SK-N-SH treated with all-trans-retinoic acid at 6 μM for 48 hours (cell line): ENCODE measurements at regions not wholly inside any gene's neighbourhood (a gene's known extent, or its start where the extent isn't known, plus 50 kb on each side); places are given as distances from the start of the nearest gene placed in this dataset.
"Not testable (repeated sequence)": the region's sequence is repeated elsewhere in the genome, so short reads cannot be mapped to it uniquely, and the experiment has no call there.

Experiments
- ATAC-seq: fragments of 200-7000 bp; cut with Tn5 transposase; 3 replicates; pipeline ENCODE4 v1.9.1; 2020; ENCODE audit warnings: mild to moderate bottlenecking, moderate library complexity

GRCh38 chr3:91348064-91348463 lies 2240.6 kb downstream of the EPHA3 start:
- not testable (repeated sequence) for ATAC-seq

GRCh38 chr3:91349072-91349471 lies 2241.7 kb downstream of the EPHA3 start:
- ATAC-seq = not testable (repeated sequence)

DNA sequence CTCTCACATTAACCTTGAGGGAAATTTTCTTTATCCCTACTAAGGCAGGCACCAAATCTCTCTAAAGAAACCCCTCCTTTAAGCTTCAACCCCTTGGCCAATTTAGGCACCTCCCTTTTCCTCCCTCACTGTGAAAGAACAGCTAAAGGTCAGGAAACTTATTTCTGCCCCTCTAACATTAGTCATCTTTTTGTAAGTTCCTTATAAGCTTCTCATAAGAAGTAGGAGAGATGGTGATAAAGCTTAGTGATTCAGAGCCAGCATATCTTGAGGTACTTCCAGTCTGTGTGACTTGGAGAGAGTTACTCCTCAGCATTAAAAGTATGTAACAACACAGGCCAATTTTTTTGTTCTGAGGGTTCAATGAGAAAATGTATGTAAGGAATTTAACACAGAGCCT lies 2244.7 kb downstream of the EPHA3 start:
- not testable (repeated sequence) for ATAC-seq

GRCh38 chr3:91359278-91359677 lies 2251.9 kb downstream of the EPHA3 start:
- ATAC-seq = not testable (repeated sequence)

DNA sequence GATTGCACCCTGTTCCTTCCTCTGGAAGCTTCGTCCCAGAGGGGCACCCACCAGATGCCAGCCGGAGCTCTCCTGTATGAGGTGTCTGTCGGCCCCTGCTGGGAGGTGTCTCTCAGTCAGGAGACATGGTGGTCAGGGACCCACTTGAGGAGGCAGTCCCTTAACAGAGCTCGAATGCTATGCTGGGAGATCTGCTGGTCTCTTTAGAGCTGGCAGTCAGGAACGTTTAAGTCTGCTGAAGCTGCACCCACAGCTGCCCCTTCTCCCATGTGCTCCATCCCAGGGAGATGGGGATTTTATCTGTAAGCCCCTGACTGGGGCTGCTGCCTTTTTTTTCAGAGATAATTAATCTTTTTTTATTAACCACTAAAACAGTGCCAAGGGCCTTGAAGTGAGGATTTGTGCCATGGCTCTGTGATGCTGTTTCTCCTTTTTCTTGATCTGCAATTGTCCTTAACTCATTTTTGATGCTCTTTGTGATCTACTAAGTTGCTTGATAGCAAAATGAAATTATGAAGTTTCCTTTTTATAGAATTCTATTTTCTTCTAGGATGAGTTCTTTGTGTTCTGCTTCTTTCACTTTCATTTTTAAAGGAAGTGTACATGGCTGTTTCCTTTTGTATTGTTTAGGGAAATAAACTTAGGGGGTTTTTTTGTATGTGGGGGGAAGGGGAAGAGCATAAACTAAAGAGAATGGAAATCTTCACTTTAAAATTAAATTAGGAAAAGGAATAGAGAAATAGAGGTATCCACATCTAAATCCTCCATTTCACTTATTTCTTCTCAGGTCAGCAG lies 2275.9 kb downstream of the EPHA3 start:
- ATAC-seq = not testable (repeated sequence)

- not testable (repeated sequence) for ATAC-seq
Observed at GRCh38 chr3:91403938-91404337, 2296.5 kb downstream of the EPHA3 start.

DNA sequence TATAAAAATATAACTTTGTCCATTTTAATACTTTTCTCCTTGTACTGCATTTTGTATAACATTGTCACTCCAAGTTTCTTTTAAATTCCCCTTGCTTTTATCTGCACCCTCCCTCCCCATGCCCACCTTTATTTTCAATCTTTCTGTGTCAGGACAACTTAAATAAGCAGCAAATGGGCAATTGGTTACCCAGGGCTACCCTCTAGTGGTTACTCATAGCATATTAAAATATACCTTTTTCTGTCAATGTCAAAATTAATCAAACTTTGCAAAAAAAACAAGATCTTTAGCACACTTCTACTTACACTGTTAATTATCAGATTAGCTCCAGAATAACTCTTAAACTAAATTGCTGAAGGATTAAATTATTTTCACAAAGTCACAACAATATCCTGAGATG lies 2334.6 kb downstream of the EPHA3 start:
- peak; percentile 21; the same call in 1 of the 3 replicates for ATAC-seq

DNA sequence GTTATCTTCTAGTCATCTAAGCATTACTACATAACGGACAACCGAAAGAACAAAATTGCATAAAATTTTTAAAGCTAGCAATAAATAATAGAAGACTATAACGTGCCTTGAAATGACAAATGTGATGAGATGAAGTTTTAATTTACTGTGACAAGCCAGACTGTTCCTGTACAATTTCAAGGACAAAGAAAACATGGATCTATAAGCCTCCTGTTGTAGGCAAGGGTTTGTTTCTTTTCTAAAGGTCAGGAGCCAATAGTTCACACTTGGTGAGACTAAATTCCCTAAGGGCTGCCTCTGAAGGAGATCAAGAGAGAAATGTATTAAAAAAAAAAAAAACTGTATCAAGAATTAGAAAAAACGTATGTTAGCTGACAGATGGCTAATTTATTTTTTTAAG lies 2335.1 kb downstream of the EPHA3 start:
- not testable (repeated sequence) for ATAC-seq

DNA sequence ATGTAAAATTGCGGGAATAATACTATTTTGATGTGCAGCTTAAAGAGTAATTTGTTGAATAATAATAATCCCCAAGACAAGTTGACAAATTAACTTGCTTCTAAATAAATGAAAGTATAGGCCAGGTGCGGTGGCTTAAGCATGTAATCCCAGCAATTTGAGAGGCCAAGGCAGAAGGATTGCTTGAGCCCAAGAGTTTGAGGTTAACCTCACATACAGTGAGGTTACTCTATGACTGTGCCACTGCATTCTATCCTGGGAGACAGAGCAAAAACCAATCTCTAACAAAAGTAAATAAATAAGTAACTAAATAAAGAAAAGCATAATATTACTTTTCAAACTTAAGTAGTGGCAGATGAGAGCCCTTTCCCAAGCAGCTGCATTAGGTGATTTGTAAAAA lies 2341.0 kb downstream of the EPHA3 start:
- ATAC-seq = not testable (repeated sequence)

DNA sequence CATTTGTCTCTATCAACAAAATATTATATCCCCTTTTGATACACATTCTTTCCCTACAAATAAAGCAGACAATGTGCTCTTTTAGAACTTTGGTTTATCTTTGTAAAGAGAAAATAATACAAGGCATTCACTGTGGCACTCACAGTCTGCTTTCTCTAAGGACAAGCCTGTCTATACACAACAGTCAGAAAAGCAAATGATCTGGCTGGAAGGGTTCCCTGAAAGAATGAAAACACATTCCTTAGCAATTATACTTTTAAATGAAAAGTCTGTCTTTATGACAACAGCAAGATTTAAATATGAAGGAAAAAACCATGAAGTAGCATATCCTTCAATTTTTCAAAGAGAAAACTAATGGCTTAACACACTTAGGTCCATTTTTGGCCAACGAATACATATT lies 2359.1 kb downstream of the EPHA3 start:
- ATAC-seq = not testable (repeated sequence)

DNA sequence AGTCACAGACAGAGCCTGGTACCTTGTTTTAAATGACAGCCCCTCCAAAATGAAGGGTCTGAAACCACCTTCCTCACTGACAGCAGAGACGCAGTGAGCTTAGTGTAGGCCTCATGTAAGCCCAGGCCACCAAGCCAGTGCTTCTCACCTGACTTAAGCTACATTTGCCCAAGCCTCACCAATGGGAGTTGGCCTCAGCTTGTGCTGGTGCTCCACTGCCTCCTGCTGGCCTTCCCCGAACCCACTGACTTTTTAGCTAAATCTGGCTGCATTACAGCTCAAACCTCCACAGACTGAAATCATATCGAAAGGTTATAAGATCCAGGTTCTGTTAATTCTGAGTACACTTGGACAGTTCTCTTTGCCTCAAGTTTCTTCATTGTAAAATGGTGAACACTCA lies 2361.8 kb downstream of the EPHA3 start:
- not testable (repeated sequence) for ATAC-seq

DNA sequence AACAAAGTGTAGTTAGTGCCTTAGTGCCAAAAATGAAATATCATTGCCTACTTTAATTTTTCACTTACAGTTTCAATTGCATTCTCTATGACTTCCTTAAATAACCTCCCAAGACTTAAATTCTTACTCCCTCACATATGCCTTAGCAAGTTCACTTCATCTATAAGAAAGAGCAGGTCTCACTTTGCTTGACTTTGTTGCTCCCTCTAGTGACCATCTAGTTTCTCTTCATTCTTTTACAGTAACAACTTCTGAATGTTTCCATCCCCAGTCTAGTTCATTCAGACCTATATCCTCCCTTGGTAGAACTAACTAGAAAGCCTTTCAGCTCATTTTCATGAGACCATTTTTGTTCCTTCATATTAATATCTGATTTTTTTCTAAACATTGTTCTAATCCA lies 2377.6 kb downstream of the EPHA3 start:
- ATAC-seq = peak; percentile 63

DNA sequence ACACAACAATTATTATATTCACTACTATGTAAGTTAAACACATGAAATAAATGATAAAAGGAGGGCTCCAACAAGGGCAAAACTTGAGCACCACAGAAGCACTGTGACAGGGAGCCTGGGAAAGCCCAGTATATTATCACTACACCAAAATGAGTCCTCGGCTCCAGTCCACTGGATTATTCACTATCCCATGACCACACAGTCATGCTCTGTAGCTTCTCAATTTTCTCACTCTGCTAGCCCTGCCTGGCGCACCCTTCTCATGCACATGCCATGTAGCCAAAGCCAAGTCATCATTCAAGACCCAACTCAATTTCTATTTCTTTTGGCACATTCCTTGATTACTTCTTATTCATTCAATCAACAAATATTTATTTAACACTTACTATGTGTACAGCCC lies 2378.5 kb downstream of the EPHA3 start:
- ATAC-seq = not testable (repeated sequence)

DNA sequence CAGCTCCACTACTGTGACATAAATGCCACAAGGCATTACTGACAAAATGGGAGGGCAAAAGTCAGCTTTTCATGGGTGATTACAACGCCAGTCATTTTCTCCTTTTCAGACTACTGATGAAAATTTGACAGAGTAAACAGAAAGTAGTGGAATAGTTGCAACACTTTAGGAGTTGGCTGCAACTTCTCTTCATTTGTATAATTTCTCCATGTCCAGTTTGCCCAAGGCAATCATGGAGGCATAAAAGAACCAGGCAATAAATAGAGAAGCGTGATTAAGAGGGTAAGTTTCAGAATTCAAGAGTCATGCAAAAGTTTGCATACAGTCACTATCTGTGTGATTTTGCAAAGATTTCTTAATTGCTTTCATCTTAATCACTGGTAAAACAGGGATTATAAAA lies 2390.3 kb downstream of the EPHA3 start:
- ATAC-seq = not testable (repeated sequence)

- not testable (repeated sequence) for ATAC-seq
Observed at GRCh38 chr3:91499850-91500249, 2392.4 kb downstream of the EPHA3 start.

- ATAC-seq = not testable (repeated sequence)
Observed at GRCh38 chr3:91504874-91505273, 2397.5 kb downstream of the EPHA3 start.
